HK-2 (cell line): ENCODE measurements at regions not wholly inside any gene's neighbourhood (a gene's known extent, or its start where the extent isn't known, plus 50 kb on each side); places are given as distances from the start of the nearest gene placed in this dataset.
"Not testable (repeated sequence)": the region's sequence is repeated elsewhere in the genome, so short reads cannot be mapped to it uniquely, and the experiment has no call there.

Experiments used
- DNase-seq: peaks from one replicate; pipeline ENCODE4 v3.0.0-alpha.2; 2018; ENCODE audit not compliant: unreplicated experiment

- no peak for DNase-seq
These were observed 910.2 kb downstream of the TAF11L14 start for GRCh38 chr5:18544421-18544820.

DNA sequence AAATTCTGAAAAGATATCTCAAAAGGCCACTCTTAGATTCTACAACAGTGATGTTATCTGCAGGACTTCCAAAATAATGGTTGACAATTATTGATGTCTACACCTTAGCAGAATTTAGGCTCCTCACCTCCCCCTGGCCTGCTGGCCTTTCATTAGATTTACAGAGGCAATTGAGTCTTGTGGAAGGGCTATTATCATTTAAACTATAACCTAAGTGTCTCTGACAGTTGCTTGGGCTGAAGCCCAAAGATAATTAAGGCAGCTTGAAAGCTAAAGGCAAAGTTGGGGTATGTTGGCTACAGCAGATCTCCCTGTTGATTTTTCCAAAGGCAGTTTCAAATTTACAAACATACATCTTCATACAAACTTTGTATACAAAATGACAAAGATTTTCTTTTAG is 912.3 kb downstream of the TAF11L14 start:
- DNase-seq: no peak

GRCh38 chr5:18551716-18552115 is 917.5 kb downstream of the TAF11L14 start:
- no peak for DNase-seq

- peak; percentile 31 for DNase-seq
These were observed 919.0 kb downstream of the TAF11L14 start for GRCh38 chr5:18553269-18553668.

DNA sequence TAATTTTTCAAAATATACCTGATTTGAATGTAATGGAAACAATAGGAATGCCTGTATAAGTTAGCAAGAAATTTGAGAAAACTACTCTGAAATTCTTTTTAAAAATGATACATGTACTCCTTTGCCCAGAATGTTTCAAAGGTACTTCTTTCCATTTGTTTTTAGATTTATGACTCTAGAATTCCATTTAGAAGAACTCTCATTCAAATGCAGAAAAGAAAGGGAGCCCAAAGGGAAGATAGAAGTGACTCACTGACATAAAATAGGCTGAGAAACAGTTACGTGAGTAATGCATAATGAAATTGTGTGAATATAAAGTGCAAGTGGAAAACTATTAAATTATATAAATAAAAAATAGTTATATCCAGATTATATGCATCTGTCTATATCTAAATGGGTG is 926.3 kb downstream of the TAF11L14 start:
- no peak for DNase-seq

- no peak for DNase-seq
These were observed 929.6 kb downstream of the TAF11L14 start for GRCh38 chr5:18563853-18564252.

- no peak for DNase-seq
These were observed 932.4 kb downstream of the TAF11L14 start for GRCh38 chr5:18566671-18567070.

DNA sequence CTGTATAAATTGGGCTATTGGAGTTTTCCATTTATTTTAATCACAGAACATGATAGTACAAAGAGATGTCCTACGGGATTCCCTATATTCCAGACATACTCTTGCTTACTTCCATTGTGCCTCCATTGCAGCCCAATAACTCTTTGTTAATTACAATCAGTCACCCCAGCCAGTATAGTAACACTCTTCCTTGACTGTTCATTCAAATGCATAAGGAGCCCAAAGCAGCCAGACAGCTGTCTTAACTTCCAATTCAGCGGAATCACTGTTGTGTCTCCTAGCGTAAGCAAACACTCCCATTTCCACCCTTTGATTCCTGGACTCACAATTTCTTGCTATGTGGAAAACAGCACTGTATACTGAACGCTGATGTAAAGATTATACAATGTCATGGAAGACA is 942.3 kb downstream of the TAF11L14 start:
- no peak for DNase-seq

GRCh38 chr5:18601185-18601584 is 966.9 kb downstream of the TAF11L14 start:
- no peak for DNase-seq

- DNase-seq: no peak
These were observed 968.1 kb downstream of the TAF11L14 start for GRCh38 chr5:18602402-18602801.

DNA sequence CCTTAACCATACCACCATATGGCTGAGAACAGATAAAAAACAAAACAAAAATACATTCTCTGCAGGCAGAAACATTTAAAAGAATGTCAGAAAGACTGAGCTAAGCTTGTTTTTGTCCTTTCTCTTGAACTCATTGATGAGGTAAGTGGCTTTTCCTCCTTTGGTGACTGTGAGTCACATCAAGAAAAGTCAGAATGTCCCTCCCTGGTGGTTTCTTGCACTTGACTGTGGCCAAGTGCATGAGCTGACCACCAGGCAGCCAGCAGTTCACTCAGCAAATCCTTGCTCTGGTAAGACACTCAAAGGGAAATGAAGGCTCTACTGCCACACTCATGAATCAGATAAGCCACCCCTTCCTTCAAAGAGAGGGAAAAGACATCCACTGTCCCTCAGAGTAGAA is 970.9 kb downstream of the TAF11L14 start:
- no peak for DNase-seq

GRCh38 chr5:18607570-18607969 is 973.3 kb downstream of the TAF11L14 start:
- no peak for DNase-seq

GRCh38 chr5:18617191-18617590 is 982.9 kb downstream of the TAF11L14 start:
- not testable (repeated sequence) for DNase-seq

DNA sequence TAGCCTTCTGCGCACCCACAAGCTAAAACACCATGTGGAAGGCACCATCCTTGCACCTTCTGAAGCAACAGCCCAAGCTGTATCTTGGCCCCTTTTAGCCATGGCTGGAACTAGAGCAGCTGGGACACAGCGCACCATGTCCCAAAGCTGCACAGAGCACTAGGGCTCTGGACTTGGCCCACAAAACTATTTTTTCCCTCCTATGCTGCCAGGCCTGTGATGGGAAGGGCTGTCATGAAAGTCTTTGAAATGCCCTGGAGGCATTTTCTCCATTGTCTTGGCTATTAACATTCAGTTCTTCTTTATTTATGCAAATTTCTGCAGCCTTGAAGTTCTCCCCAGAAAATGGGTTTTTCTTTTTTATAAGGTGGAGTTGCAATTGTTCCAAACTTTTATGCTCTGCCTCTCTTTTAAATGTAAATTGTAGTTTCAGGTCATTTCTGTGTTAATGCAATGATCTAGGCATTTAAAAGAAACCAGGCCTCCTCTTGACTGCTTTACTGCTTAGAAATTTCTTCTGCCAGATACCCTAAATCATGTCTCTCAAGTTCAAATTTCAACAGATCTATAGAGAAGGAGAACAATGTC is 996.3 kb downstream of the TAF11L14 start:
- no peak for DNase-seq

DNA sequence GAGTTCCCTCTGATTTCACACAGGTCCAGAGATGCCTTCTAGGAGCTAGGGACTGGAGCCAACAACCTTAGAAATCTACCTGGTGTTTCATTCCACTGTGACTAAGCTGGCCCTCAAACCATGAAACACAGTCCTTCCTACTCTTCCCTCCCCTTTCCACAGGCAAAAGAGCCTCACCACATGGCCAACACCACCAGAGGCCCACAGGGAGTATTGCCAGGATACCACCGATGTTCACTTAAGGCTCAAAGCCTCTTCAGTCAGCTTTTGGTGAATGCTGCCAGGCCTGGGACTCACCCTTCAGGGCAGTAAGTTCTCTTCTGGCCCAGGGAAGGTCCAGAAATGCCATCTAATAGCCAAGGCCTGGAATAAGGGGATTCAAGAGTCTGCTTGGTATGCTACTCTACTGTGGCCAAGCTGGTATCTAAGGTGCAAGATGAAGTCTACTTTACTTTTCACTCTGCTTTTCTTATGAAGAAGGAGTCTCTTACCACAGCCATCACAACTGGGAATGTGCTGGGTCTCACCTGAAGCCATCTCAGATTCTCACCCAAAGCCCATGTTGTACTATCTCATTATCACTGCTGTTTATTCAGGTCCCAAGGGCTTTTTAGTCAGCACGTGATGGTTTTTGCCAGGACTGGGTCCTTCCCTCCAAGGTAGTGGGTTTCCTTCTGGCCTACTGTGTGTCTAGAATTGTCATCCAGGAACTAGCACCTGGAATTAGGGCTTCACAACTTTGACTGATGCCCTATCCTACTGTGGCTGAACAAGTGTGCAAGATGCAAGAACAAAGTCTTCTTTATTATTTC is 1018.4 kb downstream of the TAF11L14 start:
- DNase-seq: no peak

DNA sequence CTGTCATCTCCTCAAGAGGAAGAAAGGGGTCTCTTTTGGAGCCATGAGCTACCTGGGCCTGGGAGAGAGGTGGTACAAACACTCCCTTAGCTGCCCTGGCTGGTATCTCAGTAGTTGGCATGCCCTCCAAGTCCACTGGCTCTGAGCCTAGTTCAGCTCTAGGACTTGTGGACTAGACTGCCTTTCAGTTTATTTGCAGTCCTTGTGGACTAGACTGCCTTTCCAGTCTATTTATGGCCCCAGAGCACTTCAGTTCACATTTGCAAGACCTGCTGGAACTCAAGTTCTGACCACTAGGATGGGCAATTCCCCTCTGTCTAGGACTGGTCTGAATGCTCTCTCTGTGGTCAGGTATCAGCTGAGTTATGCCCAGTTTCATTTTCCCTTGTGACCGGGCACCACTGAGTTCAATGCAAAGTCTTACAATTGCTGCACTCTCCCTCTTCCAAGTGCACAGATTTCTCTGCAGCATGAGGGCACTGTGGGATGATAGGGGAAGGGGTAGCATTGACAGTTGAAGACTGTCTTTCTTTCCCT is 1019.0 kb downstream of the TAF11L14 start:
- no peak for DNase-seq

DNA sequence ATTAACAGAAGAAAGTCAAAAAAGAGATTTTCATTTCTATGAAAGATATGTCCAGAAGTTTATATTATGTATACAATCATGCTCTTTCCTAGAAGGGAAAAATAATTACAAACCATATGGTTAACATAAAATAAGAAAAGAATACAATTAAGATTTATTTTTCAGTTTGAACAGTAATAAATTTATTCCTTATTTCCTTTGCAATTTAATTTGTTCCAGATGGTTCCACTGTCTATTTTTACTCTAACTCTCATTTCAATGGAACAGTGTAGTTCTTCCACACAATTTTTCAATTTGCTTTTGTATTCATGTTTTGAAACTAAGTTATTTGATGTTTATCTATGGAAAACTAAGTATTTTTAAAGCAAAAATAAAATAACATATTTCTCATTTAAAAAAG is 1026.3 kb downstream of the TAF11L14 start:
- DNase-seq: no peak

DNA sequence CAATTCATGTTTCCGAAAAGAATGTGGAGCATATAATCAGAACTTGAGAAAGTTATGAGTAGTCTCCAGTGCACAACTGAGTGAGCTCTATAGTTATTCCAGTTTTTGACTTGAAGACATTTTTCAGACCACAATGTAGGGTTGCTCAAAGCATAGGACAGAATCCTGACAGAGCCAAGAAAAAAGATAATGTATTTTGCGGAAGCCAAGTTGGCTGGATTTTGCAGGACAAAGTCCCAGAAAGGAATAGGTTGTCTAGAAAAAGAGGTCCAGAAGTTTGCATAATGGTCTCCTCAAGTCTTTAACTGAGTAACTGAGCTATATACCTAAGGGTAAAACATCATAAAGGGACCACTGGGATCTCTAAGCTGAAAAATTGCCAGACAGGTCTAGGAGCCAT is 1028.0 kb downstream of the TAF11L14 start:
- no peak for DNase-seq

DNA sequence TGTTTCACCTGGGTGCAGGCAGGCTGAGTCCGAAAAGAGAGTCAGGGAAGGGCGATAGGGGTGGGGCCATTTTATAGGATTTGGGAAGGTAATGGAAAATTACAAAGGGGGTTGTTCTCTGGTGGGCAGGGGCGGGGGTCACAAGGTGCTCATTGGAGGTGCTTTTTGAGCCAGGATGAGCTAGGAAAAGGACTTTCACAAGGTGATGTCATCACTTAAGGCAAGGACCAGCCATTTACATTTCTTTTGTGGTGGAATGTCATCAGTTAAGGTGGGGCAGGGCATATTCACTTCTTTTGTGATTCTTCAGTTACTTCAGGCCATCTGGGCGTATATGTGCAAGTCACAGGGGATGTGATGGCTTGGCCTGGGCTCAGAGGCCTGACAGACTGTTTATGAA is 1040.0 kb downstream of the TAF11L14 start:
- DNase-seq: not testable (repeated sequence)

DNA sequence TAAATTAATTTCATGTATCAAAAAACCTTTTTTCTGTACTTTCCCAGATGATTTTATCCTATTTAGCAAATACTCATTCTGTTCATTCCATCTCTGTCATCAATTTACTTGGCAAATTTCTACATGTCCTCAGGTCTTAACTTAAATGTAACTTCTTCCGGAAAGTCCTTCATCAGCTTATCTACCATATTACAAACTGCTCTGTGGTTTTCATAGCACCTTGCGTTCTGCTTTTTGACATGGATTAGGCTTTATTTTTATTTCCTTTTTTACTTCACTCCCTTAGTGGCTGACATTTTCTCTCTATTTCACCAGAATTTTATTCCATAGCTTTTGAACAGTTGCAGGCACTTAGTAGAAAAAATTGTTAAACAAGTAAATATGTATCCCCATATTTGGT is 1040.8 kb downstream of the TAF11L14 start:
- DNase-seq: no peak

- DNase-seq: no peak
These were observed 1052.0 kb downstream of the TAF11L14 start for GRCh38 chr5:18686253-18686652.

DNA sequence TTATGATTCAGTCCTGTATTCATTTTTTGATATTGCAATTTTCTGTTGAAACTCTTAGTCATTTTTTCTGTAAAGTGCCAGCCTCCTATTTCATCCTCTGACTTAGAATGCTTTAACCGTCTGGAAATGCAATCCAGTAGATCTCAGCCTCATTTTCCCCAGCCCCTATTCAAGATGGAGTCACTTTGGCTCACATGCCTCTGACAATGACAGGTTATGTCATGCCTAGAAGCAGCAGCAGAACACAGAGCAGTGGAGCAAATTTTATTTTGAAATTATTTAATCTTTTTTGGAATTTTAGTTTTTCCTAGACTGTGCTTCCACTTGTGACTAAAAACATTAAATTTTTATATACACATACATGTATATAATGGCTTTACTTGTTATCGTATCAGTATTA is 1053.2 kb downstream of the TAF11L14 start:
- DNase-seq: no peak

- DNase-seq: no peak
These were observed 1065.4 kb downstream of the TAF11L14 start for GRCh38 chr5:18699681-18700080.
